ENCODE measurements at regions not wholly inside any gene's neighbourhood (a gene's known extent, or its start where the extent isn't known, plus 50 kb on each side); places are given as distances from the start of the nearest gene placed in this dataset.

- DNase-seq (ENCODE audit: low read depth in 3 of 3): no peak
These were observed 339.3 kb upstream of the PFKP start for GRCh38 chr10:2728087-2728486.

- DNase-seq (ENCODE audit: low read depth in 3 of 3): no peak
These were observed 350.8 kb upstream of the PFKP start for GRCh38 chr10:2716596-2716995.

- no peak for DNase-seq (ENCODE audit: low read depth in 3 of 3)
These were observed 352.8 kb upstream of the PFKP start for GRCh38 chr10:2714597-2714996.

GRCh38 chr10:2703953-2704352, 363.4 kb upstream of the PFKP start:
- no peak for DNase-seq (ENCODE audit: low read depth in 3 of 3)

- DNase-seq (ENCODE audit: low read depth in 3 of 3): no peak
These were observed 365.5 kb upstream of the PFKP start for GRCh38 chr10:2701802-2702201.

GRCh38 chr10:2700626-2701305, 366.6 kb upstream of the PFKP start:
- DNase-seq (ENCODE audit: low read depth in 3 of 3): no peak

- DNase-seq (ENCODE audit: low read depth in 3 of 3): no peak
These were observed 378.4 kb upstream of the PFKP start for GRCh38 chr10:2688958-2689357.

GRCh38 chr10:2686691-2687090, 380.7 kb upstream of the PFKP start:
- no peak for DNase-seq (ENCODE audit: low read depth in 3 of 3)

- DNase-seq (ENCODE audit: low read depth in 3 of 3): no peak
These were observed 384.9 kb upstream of the PFKP start for GRCh38 chr10:2682491-2682890.

GRCh38 chr10:2681891-2682290, 385.5 kb upstream of the PFKP start:
- no peak for DNase-seq (ENCODE audit: low read depth in 3 of 3)

GRCh38 chr10:2680821-2681220, 386.5 kb upstream of the PFKP start:
- no peak for DNase-seq (ENCODE audit: low read depth in 3 of 3)

- no peak for DNase-seq (ENCODE audit: low read depth in 3 of 3)
These were observed 387.7 kb upstream of the PFKP start for GRCh38 chr10:2679646-2680045.

- DNase-seq (ENCODE audit: low read depth in 3 of 3): no peak
These were observed 390.9 kb upstream of the PFKP start for GRCh38 chr10:2676455-2676854.

GRCh38 chr10:2674451-2674850, 392.9 kb upstream of the PFKP start:
- no peak for DNase-seq (ENCODE audit: low read depth in 3 of 3)

- DNase-seq (ENCODE audit: low read depth in 3 of 3): no peak
These were observed 396.5 kb upstream of the PFKP start for GRCh38 chr10:2670864-2671263.

GRCh38 chr10:2665772-2666171, 401.6 kb upstream of the PFKP start:
- DNase-seq (ENCODE audit: low read depth in 3 of 3): no peak

- no peak for DNase-seq (ENCODE audit: low read depth in 3 of 3)
These were observed 407.1 kb upstream of the PFKP start for GRCh38 chr10:2660276-2660675.

GRCh38 chr10:2659660-2660209, 407.6 kb upstream of the PFKP start:
- no peak for DNase-seq (ENCODE audit: low read depth in 3 of 3)

- no peak for DNase-seq (ENCODE audit: low read depth in 3 of 3)
These were observed 408.6 kb upstream of the PFKP start for GRCh38 chr10:2658780-2659179.

GRCh38 chr10:2650328-2650727, 417.0 kb upstream of the PFKP start:
- DNase-seq (ENCODE audit: low read depth in 3 of 3): no peak

GRCh38 chr10:2641028-2641427, 426.3 kb upstream of the PFKP start:
- DNase-seq (ENCODE audit: low read depth in 3 of 3): no peak

GRCh38 chr10:2633630-2634029, 433.7 kb upstream of the PFKP start:
- no peak for DNase-seq (ENCODE audit: low read depth in 3 of 3)

GRCh38 chr10:2631557-2632205, 435.7 kb upstream of the PFKP start:
- no peak for DNase-seq (ENCODE audit: low read depth in 3 of 3)
